ENCODE measurements at regions not wholly inside any gene's neighbourhood (a gene's known extent, or its start where the extent isn't known, plus 50 kb on each side); places are given as distances from the start of the nearest gene placed in this dataset.
"Not testable (repeated sequence)": the region's sequence is repeated elsewhere in the genome, so short reads cannot be mapped to it uniquely, and the experiment has no call there.

DNA sequence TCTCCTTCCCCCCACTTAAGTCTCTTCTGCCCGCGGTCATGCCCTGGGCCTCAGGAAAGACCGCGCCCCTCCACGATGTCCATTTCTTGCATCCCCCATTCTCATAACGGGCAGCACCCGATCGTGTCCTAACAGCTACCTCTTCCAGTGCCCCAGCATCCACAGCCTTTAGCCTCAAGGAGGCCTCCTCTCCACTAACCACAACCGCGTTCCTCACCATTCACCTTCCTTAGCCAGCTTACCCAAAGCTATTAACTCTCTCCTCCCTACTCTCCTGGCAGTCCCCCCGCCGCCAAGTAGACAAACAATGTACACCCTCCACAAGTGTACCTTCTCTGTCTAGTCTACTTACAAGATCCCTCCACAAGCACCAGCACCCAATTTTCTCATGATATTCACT lies 58.6 kb upstream of the PAGE5 start:
- H3K9ac ChIP-seq (ENCODE audit: low read length) = peak overlapping the region; percentile 84
- H3K27me3 ChIP-seq (ENCODE audit: low read depth, low read length) = no peaks in the 10 kb centered on the region
- peaks cover 4% of the 10 kb centered on the region; the same call in 1 of the 2 replicates for H3K79me2 ChIP-seq (ENCODE audit: low read length)
- no peaks in the 10 kb centered on the region for H3K36me3 ChIP-seq (replicated peaks; ENCODE audit: low read depth, low read length)
- no peaks in the 10 kb centered on the region for H4K20me1 ChIP-seq (ENCODE audit: insufficient read depth, low read length)
- H3K9me3 ChIP-seq (ENCODE audit: insufficient read depth, low read length) = no peaks in the 10 kb centered on the region
- peak overlapping the region; percentile 92 for H3K4me2 ChIP-seq (ENCODE audit: low read length)
- TF ChIP-seq, protein P1, sequence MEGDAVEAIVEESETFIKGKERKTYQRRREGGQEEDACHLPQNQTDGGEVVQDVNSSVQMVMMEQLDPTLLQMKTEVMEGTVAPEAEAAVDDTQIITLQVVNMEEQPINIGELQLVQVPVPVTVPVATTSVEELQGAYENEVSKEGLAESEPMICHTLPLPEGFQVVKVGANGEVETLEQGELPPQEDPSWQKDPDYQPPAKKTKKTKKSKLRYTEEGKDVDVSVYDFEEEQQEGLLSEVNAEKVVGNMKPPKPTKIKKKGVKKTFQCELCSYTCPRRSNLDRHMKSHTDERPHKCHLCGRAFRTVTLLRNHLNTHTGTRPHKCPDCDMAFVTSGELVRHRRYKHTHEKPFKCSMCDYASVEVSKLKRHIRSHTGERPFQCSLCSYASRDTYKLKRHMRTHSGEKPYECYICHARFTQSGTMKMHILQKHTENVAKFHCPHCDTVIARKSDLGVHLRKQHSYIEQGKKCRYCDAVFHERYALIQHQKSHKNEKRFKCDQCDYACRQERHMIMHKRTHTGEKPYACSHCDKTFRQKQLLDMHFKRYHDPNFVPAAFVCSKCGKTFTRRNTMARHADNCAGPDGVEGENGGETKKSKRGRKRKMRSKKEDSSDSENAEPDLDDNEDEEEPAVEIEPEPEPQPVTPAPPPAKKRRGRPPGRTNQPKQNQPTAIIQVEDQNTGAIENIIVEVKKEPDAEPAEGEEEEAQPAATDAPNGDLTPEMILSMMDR (IDR thresholded peaks at IDR 0.05; ENCODE audit: low read depth, low read length) = no peak
- no peak for TF ChIP-seq EZH2phosphoT487 (IDR thresholded peaks at IDR 0.05; ENCODE audit: low read depth)
- no peak overlapping the region for H2AFZ ChIP-seq (ENCODE audit: low read depth, low read length)
- peaks cover 15% of the 10 kb centered on the region for H3K4me1 ChIP-seq (ENCODE audit: low read length)
- H3K27ac ChIP-seq (ENCODE audit: low read length) = peak overlapping the region; percentile 93
- peak overlapping the region; percentile 93 for H3K4me3 ChIP-seq (ENCODE audit: low read length)

DNA sequence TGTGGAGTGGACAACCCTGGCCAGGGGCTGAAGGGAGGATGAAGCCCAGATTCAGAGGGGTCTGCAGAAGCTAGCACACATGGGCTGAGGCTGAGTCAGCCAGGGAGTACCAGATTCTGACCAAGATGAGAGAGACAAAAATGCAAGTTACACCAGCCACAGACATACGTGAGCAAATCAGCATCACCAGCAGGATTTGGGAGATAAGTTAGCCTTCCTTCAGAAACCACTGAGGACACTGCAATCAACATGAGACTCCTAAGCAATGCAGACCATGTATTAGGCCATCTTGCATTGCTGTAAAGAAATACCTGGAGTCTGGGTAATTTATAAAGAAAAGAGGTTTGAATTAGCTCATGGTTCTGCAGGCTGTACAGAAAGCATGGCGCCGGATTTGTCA lies 57.0 kb upstream of the PAGE5 start:
- no peak for TF ChIP-seq EZH2phosphoT487 (IDR thresholded peaks at IDR 0.05; ENCODE audit: low read depth)
- TF ChIP-seq, protein P1 (IDR thresholded peaks at IDR 0.05; ENCODE audit: low read depth, low read length) = no peak
- peaks cover 4% of the 10 kb centered on the region; the same call in 1 of the 2 replicates for H3K79me2 ChIP-seq (ENCODE audit: low read length)
- H2AFZ ChIP-seq (ENCODE audit: low read depth, low read length) = no peak overlapping the region
- no peak overlapping the region for H3K4me3 ChIP-seq (ENCODE audit: low read length)
- H3K4me2 ChIP-seq (ENCODE audit: low read length) = no peak overlapping the region
- no peaks in the 10 kb centered on the region for H4K20me1 ChIP-seq (ENCODE audit: insufficient read depth, low read length)
- no peaks in the 10 kb centered on the region for H3K36me3 ChIP-seq (replicated peaks; ENCODE audit: low read depth, low read length)
- H3K27me3 ChIP-seq (ENCODE audit: low read depth, low read length) = no peaks in the 10 kb centered on the region
- H3K4me1 ChIP-seq (ENCODE audit: low read length) = peaks cover 15% of the 10 kb centered on the region
- H3K9ac ChIP-seq (ENCODE audit: low read length) = no peak overlapping the region
- no peak overlapping the region for H3K27ac ChIP-seq (ENCODE audit: low read length)
- no peaks in the 10 kb centered on the region for H3K9me3 ChIP-seq (ENCODE audit: insufficient read depth, low read length)

DNA sequence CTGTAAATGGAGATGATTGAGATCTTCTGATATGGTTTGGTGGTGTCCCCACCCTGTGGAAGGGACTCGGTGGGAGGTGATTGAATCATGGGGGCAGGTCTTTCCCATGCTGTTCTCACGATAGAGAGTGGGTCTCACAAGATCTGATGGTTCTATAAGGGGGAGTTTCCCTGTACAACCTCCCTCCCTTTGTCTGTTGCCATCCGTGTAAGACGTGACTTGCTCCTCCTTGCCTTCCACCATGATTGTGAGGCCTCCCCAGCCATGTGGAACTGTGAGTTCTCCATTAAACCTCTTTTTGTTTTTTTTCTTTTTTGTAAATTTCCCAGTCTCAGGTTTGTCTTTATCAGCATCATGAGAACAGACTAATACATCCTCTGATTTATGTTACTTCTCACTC lies 55.1 kb upstream of the PAGE5 start:
- not testable (repeated sequence) for H3K4me3 ChIP-seq (ENCODE audit: low read length)

DNA sequence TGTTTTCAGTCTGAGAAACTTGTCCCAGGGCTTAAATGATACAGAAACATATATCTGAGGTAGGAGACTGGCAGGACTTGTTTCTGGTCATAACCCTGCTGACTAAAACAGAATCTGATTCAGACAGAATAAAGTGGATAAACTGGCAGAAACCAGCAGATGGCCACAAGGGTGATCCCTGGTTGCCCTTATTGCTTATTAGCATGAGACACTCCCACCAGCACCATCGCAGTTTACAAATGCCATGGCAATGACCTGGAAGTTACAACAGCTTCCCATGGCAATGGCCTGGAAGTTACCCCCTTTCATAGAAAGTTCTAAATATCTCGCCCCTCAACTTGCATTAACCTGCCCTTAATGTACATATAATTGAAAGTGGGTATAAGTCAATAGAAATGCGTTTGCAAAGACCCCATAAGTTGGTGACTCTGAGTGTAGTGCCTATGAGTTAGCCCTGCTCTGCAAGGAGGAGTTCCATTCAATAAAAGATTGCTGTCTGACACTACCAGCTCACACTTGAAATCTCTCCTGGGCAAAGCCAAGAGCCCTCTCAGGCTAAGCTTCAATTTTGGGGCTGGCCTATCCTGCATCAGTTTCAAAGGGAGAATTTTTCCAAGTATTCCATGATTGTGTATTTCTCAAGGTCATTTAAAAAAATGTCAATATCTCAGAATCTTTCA lies 52.9 kb upstream of the PAGE5 start:
- Histone ChIP-seq H3K79me2 (ENCODE audit: low read length) (no peaks in the 10 kb centered on the region), H3K9me3 (ENCODE audit: insufficient read depth, low read length) (no peaks in the 10 kb centered on the region), H3K27ac (ENCODE audit: low read length) (no peak overlapping the region), H3K4me3 (ENCODE audit: low read length) (no peak overlapping the region), H4K20me1 (ENCODE audit: insufficient read depth, low read length) (no peaks in the 10 kb centered on the region), H3K9ac (ENCODE audit: low read length) (no peak overlapping the region), H3K27me3 (ENCODE audit: low read depth, low read length) (no peaks in the 10 kb centered on the region), H3K4me2 (ENCODE audit: low read length) (no peak overlapping the region), H3K4me1 (ENCODE audit: low read length) (no peaks in the 10 kb centered on the region), H3K36me3 (replicated peaks; ENCODE audit: low read depth, low read length) (no peaks in the 10 kb centered on the region), H2AFZ (ENCODE audit: low read depth, low read length) (no peak overlapping the region)
- no peak for TF ChIP-seq EZH2phosphoT487 (IDR thresholded peaks at IDR 0.05; ENCODE audit: low read depth)
- TF ChIP-seq, protein P1 (IDR thresholded peaks at IDR 0.05; ENCODE audit: low read depth, low read length) = no peak

More for the DNA sequence above, 55.1 kb upstream of the PAGE5 start:
- H3K4me2 ChIP-seq (ENCODE audit: low read length); H3K36me3 ChIP-seq (replicated peaks; ENCODE audit: low read depth, low read length); H3K9me3 ChIP-seq (ENCODE audit: insufficient read depth, low read length); H3K79me2 ChIP-seq (ENCODE audit: low read length); H3K27me3 ChIP-seq (ENCODE audit: low read depth, low read length); H2AFZ ChIP-seq (ENCODE audit: low read depth, low read length); H3K27ac ChIP-seq (ENCODE audit: low read length); H3K9ac ChIP-seq (ENCODE audit: low read length); H4K20me1 ChIP-seq (ENCODE audit: insufficient read depth, low read length); H3K4me1 ChIP-seq (ENCODE audit: low read length): not testable (repeated sequence)
